ENCODE measurements at regions not wholly inside any gene's neighbourhood (a gene's known extent, or its start where the extent isn't known, plus 50 kb on each side); places are given as distances from the start of the nearest gene placed in this dataset.

DNA sequence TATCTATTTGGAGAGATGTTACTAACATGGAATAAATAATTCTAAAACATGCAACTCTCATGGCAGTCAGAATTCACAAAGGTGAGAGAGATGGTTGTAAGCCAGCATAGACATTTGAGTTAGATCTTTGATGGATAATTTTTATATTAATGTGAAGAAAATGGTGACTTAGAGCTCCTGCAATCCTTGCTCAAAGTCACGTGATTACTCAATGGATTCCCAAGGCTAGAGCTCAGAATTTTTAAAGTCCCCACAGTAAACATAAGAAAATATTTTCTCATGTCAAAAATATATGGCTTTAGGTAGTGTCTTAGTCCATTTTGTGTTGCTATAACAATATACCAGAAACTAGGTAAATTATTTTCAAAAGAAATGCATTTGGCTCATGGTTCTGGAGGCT lies 281.5 kb upstream of the PRKD1 start:
- no peak for TF ChIP-seq POLR2A (IDR thresholded peaks at IDR 0.05)
- TF ChIP-seq, protein P1, sequence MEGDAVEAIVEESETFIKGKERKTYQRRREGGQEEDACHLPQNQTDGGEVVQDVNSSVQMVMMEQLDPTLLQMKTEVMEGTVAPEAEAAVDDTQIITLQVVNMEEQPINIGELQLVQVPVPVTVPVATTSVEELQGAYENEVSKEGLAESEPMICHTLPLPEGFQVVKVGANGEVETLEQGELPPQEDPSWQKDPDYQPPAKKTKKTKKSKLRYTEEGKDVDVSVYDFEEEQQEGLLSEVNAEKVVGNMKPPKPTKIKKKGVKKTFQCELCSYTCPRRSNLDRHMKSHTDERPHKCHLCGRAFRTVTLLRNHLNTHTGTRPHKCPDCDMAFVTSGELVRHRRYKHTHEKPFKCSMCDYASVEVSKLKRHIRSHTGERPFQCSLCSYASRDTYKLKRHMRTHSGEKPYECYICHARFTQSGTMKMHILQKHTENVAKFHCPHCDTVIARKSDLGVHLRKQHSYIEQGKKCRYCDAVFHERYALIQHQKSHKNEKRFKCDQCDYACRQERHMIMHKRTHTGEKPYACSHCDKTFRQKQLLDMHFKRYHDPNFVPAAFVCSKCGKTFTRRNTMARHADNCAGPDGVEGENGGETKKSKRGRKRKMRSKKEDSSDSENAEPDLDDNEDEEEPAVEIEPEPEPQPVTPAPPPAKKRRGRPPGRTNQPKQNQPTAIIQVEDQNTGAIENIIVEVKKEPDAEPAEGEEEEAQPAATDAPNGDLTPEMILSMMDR (IDR thresholded peaks at IDR 0.05): no peak
- no peak for DNase-seq
- 50 to 74% (median 54%) methylated on average over 1 of the region's 1 CpG for WGBS, 4 donors
- intact Hi-C loops (cut with DNase I): no loop called here
- Histone ChIP-seq H3K4me1 (replicated peaks in 1 of 2) (no peaks in the 10 kb centered on the region), H3K36me3 (replicated peaks in 1 of 2) (no peaks in the 10 kb centered on the region), H3K4me3 (no peak overlapping the region), H3K27ac (no peak overlapping the region), H3K9me3 (replicated peaks in 1 of 3) (no peaks in the 10 kb centered on the region), H3K27me3 (no peaks in the 10 kb centered on the region)

GRCh38 chr14:30210630-30211029 lies 283.0 kb upstream of the PRKD1 start:
- Histone ChIP-seq H3K36me3 (replicated peaks in 1 of 2) (no peaks in the 10 kb centered on the region), H3K4me1 (replicated peaks in 1 of 2) (no peaks in the 10 kb centered on the region), H3K27me3 (no peaks in the 10 kb centered on the region), H3K9me3 (replicated peaks in 1 of 3) (no peaks in the 10 kb centered on the region), H3K27ac (no peak overlapping the region), H3K4me3 (no peak overlapping the region)
- WGBS, 4 donors: 85 to 88% (median 86%) methylated on average over 4 of the region's 4 CpGs
- TF ChIP-seq POLR2A (IDR thresholded peaks at IDR 0.05): no peak
- TF ChIP-seq, protein P1 (IDR thresholded peaks at IDR 0.05): no peak
- intact Hi-C loops (cut with DNase I): loop anchor here in 1 of 2 donors (10.0 kb wide), 1 partner anchor 1456 kb away; no protein-coding TSS in a partner anchor
- DNase-seq: no peak

- intact Hi-C loops (cut with DNase I): loop anchor here in 1 of 2 donors (10.0 kb wide), 1 partner anchor 1457 kb away; no protein-coding TSS in a partner anchor
- Histone ChIP-seq H3K27me3 (no peaks in the 10 kb centered on the region), H3K4me1 (replicated peaks in 1 of 2) (no peaks in the 10 kb centered on the region), H3K9me3 (replicated peaks in 1 of 3) (no peaks in the 10 kb centered on the region), H3K36me3 (replicated peaks in 1 of 2) (no peaks in the 10 kb centered on the region), H3K27ac (no peak overlapping the region), H3K4me3 (no peak overlapping the region)
- DNase-seq: no peak
- TF ChIP-seq, protein P1 (IDR thresholded peaks at IDR 0.05): no peak
- TF ChIP-seq POLR2A (IDR thresholded peaks at IDR 0.05): no peak
Observed at GRCh38 chr14:30211326-30211725, 283.7 kb upstream of the PRKD1 start.

GRCh38 chr14:30214014-30214413 lies 286.4 kb upstream of the PRKD1 start:
- intact Hi-C loops (cut with DNase I): loop anchor here in 1 of 2 donors (10.0 kb wide), 1 partner anchor 1459 kb away; no protein-coding TSS in a partner anchor
- no peak for TF ChIP-seq POLR2A (IDR thresholded peaks at IDR 0.05)
- TF ChIP-seq, protein P1 (IDR thresholded peaks at IDR 0.05): no peak
- WGBS, 4 donors: 70 to 75% (median 75%) methylated on average over 3 of the region's 3 CpGs
- Histone ChIP-seq H3K4me3 (no peak overlapping the region), H3K27me3 (no peaks in the 10 kb centered on the region), H3K4me1 (replicated peaks in 1 of 2) (no peaks in the 10 kb centered on the region), H3K9me3 (replicated peaks in 1 of 3) (no peaks in the 10 kb centered on the region), H3K36me3 (replicated peaks in 1 of 2) (no peaks in the 10 kb centered on the region), H3K27ac (no peak overlapping the region)
- no peak for DNase-seq
